Gastroesophageal sphincter (tissue), 4 donors: ENCODE measurements at regions not wholly inside any gene's neighbourhood (a gene's known extent, or its start where the extent isn't known, plus 50 kb on each side); places are given as distances from the start of the nearest gene placed in this dataset.

ENCODE experiments used
- ATAC-seq: fragments of 150-250 bp; one replicate; pipeline ENCODE4 v1.9.1; 2016; ENCODE audit warnings: mild to moderate bottlenecking, moderate library complexity
- H3K27ac ChIP-seq, 4 donors: fragments of 200-600 bp; sonication (generic) in 3 of 4; 1 replicate in 3 of 4; 2 replicates in 1 of 4; pipeline ENCODE4 v1.5.1; 2016 to 2019
- H3K27me3 ChIP-seq: fragments of 200-600 bp; sonication (generic); one replicate; pipeline ENCODE4 v1.5.1; 2019
- H3K36me3 ChIP-seq, 2 donors: fragments of 200-600 bp; sonication (generic); one replicate each; pipeline ENCODE4 v1.5.1; 2019; ENCODE audit warnings: control low read depth in 1 of 2
- H3K4me1 ChIP-seq, 3 donors: fragments of 200-600 bp; sonication (generic); 1 replicate in 2 of 3; 2 replicates in 1 of 3; pipeline ENCODE4 v1.5.1; 2016 to 2019; ENCODE audit warnings: control low read depth in 2 of 3
- H3K4me3 ChIP-seq, 2 donors: fragments of 200-600 bp; sonication (generic); one replicate each; pipeline ENCODE4 v1.5.1; 2019; ENCODE audit warnings: mild to moderate bottlenecking in 1 of 2, moderate library complexity in 1 of 2
- H3K9me3 ChIP-seq, 3 donors: fragments of 200-600 bp; sonication (generic); one replicate each; pipeline ENCODE4 v1.5.1; 2017 to 2019; ENCODE audit warnings: control low read depth in 2 of 3
- EP300 ChIP-seq: sonication (generic); formaldehyde crosslinking; IDR thresholded peaks from one replicate; pipeline ENCODE4 v1.6.1; 2017; ENCODE audit warnings: antibody characterized with exemption, mild to moderate bottlenecking
- POLR2A ChIP-seq, 2 donors: fragments of 450-650 bp; IDR thresholded peaks; one replicate each; pipeline ENCODE4 v1.6.1; 2017; ENCODE audit warnings: antibody characterized with exemption in 2 of 2, mild to moderate bottlenecking in 2 of 2, moderate library complexity in 1 of 2
- POLR2AphosphoS5 ChIP-seq: sonication (generic); formaldehyde crosslinking; IDR thresholded peaks from one replicate; pipeline ENCODE4 v1.6.1; 2017; ENCODE audit warnings: antibody characterized with exemption
- WGBS, 2 donors: methylation state at CpG; one replicate each; pipeline ENCODE4 v1.1.5; 2018; ENCODE audit warnings: low coverage in 1 of 2; 5-methylcytosine and 5-hydroxymethylcytosine counted together
- TF ChIP-seq, protein P1 (sequence below), 4 experiments: fragments of 200-600 bp in 2 of 4; fragments of 450-650 bp in 2 of 4; sonication (generic) in 1 of 4; IDR thresholded peaks; one replicate each; pipeline ENCODE4 v1.5.1; 2017 to 2019; ENCODE audit warnings: antibody characterized with exemption in 4 of 4, mild to moderate bottlenecking in 2 of 4, moderate library complexity in 2 of 4

DNA sequence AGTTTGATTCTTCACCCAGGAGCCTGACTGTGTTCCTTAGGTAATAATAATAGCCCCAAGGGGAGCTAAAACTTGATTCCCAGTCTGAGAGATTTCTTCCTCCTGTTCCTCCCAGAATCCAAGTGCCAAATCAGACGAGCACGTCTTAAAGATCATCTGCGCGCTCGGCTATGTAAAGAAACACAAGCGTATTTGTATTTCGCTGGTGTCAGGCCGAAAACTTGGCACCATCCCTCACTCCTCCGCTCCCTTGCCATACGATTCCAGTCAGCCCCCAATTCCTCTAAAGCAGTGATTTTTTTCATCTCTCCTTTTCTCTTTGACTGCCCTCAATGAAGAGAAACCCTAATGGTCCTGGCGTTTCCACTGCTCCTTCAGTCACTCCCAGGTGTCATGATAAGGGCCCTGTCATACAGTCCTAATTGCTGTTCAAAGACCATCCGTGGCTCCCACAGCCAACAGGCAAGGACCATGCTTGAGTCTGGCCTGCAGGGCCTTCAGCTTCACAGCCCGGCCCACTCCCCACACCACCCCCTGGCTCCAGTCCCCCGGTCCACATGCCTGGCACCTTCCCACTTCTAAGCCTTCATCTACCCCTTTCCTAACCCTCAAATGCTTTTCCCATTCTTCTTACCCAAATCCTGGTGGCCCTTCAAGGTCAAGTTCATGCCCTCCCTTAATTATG, 130.8 kb upstream of the ID2 start:
- Histone ChIP-seq H3K27me3 (no peaks in the 10 kb centered on the region), H3K4me1 (no peaks in the 10 kb centered on the region), H3K27ac (no peak overlapping the region)

DNA sequence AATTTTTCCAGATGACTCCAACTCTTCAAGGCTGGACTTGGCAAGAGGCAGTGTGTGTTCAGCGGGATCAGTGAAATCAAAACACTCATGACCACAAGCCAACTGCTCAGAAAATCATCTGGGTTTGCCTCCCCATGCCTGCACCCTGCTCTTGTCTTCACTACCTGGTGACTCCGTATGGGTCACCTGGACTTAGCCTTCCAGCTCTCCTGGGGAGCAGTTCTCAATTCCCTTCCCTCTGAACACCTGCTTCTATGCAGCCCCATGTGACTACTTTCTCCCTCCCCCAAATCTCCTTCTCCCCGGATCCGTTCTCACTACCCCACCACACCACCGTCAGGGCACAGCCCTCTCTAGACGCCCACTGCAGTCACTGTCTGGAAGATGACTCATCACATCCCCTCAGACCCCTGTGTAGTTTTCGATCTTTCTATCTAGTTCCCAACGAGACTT, 130.2 kb upstream of the ID2 start:
- 68 to 88% methylated on average over 4 to 8 of the region's 8 CpGs for WGBS, 2 donors
- Histone ChIP-seq H3K9me3 (no peaks in the 10 kb centered on the region), H3K4me1 (no peaks in the 10 kb centered on the region), H3K27ac (no peak overlapping the region), H3K27me3 (no peaks in the 10 kb centered on the region), H3K4me3 (no peak overlapping the region), H3K36me3 (no peaks in the 10 kb centered on the region)
- TF ChIP-seq, protein P1, sequence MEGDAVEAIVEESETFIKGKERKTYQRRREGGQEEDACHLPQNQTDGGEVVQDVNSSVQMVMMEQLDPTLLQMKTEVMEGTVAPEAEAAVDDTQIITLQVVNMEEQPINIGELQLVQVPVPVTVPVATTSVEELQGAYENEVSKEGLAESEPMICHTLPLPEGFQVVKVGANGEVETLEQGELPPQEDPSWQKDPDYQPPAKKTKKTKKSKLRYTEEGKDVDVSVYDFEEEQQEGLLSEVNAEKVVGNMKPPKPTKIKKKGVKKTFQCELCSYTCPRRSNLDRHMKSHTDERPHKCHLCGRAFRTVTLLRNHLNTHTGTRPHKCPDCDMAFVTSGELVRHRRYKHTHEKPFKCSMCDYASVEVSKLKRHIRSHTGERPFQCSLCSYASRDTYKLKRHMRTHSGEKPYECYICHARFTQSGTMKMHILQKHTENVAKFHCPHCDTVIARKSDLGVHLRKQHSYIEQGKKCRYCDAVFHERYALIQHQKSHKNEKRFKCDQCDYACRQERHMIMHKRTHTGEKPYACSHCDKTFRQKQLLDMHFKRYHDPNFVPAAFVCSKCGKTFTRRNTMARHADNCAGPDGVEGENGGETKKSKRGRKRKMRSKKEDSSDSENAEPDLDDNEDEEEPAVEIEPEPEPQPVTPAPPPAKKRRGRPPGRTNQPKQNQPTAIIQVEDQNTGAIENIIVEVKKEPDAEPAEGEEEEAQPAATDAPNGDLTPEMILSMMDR (IDR thresholded peaks at IDR 0.05), result no peak
- no peak for ATAC-seq

More for the DNA sequence above, 130.8 kb upstream of the ID2 start:
- no peak for ATAC-seq
- Histone ChIP-seq H3K4me3 (no peak overlapping the region), H3K36me3 (no peaks in the 10 kb centered on the region), H3K9me3 (no peaks in the 10 kb centered on the region)
- TF ChIP-seq, protein P1 (IDR thresholded peaks at IDR 0.05), result no peak
- no peak for TF ChIP-seq POLR2A (IDR thresholded peaks at IDR 0.05)
- no peak for TF ChIP-seq EP300
- TF ChIP-seq POLR2AphosphoS5, result no peak
- WGBS, 2 donors, result 83 to 89% methylated on average over 6 to 14 of the region's 14 CpGs

DNA sequence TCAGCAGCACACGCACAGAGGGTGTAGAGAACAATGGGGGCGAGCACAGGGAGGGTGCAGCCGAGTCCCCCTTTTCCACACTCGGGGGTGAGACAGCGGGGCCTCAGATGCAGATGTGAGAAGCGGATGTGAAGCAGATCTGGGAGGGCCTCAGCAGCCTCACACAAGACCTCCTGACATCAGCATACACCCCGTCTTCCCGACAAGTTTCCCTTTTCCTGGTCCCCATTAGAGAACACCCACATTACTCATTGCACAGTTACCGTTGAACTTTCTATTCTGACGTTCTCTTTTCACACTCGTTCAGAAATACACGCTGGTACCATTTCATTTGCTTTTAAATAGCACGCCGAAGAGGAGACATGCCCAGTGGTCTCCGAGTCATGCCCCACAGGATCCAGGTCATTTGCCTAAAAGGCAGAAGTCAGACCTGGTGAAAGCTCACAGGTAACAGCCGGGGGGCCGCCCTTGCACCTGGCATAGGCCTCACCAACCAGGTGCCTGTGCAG, 129.5 kb upstream of the ID2 start:
- H3K36me3 ChIP-seq, result no peaks in the 10 kb centered on the region
- H3K27me3 ChIP-seq, result no peaks in the 10 kb centered on the region
- no peak overlapping the region for H3K27ac ChIP-seq
- no peak overlapping the region for H3K4me3 ChIP-seq
- H3K9me3 ChIP-seq, result no peaks in the 10 kb centered on the region
- H3K4me1 ChIP-seq, result no peaks in the 10 kb centered on the region
- TF ChIP-seq, protein P1 (IDR thresholded peaks at IDR 0.05), result no peak
- TF ChIP-seq EP300, result no peak
- no peak for TF ChIP-seq POLR2AphosphoS5
- no peak for TF ChIP-seq POLR2A (IDR thresholded peaks at IDR 0.05)
- ATAC-seq, result no peak
- 87 to 96% methylated on average over 5 to 17 of the region's 17 CpGs for WGBS, 2 donors

DNA sequence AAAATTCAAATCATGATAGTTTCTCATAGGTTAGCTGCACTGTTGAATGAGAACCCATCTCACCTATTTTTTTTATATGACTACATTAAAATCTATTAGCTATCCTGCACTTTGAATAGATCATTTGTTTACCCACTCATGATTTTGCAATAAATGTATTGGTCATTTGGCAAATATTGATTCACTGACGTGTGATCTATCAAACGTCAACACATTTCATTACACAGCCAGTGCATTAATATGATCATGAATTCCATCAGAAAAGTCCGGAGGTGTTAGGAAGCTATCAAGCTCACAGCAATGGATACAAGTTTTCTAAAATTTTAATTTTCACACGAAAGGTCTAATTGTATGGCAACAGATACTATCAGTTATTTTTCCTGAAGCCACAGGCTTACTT, 128.2 kb upstream of the ID2 start:
- H3K9me3 ChIP-seq, result peaks cover 0 to 9% (median 0%) of the 10 kb centered on the region in 3 donors
- no peak overlapping the region for H3K27ac ChIP-seq
- TF ChIP-seq POLR2AphosphoS5 (no peak), POLR2A (IDR thresholded peaks at IDR 0.05) (no peak), EP300 (no peak)
- TF ChIP-seq, protein P1 (IDR thresholded peaks at IDR 0.05), result no peak
- H3K4me1 ChIP-seq, result no peaks in the 10 kb centered on the region
- WGBS, 2 donors, result 94 to 96% methylated on average over 4 of the region's 4 CpGs
- H3K27me3 ChIP-seq, result no peaks in the 10 kb centered on the region
- no peak overlapping the region for H3K4me3 ChIP-seq
- no peaks in the 10 kb centered on the region for H3K36me3 ChIP-seq
- ATAC-seq, result no peak

DNA sequence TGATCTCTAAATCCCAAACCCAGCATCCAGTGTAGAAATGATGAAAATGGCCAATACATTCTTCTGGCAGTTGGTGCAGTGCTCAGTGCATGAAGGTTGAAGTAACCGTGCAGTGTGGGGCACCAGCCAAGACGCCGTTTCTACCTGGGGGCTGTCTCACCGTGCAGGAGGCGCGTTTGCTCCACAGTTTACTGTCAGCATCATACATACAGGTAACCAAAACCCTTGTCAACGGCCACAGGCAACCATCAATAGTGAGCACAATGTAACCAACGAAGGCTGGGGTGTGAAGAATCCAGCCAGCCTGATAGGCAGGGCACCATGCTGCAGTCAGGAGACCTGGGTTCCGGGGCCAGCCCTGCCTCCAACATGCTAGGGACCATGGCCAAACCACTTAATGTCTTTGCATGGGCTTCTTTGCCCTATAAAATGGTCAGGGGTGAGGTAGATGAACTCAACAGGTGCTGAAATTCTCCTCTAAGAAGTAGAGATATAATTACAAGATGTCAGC, 127.5 kb upstream of the ID2 start:
- Histone ChIP-seq H3K4me3 (no peak overlapping the region), H3K27ac (no peak overlapping the region), H3K27me3 (no peaks in the 10 kb centered on the region), H3K36me3 (no peaks in the 10 kb centered on the region), H3K4me1 (no peaks in the 10 kb centered on the region), H3K9me3 (peaks cover 0 to 16% (median 0%) of the 10 kb centered on the region in 3 donors)
- ATAC-seq, result no peak
- WGBS, 2 donors, result 88% methylated on average over 4 of the region's 9 CpGs; no CpG with 5 or more reads in 1 of the 2 donors
- TF ChIP-seq POLR2AphosphoS5 (no peak), EP300 (no peak), POLR2A (IDR thresholded peaks at IDR 0.05) (no peak)
- TF ChIP-seq, protein P1 (IDR thresholded peaks at IDR 0.05), result no peak
